ENCODE measurements at regions not wholly inside any gene's neighbourhood (a gene's known extent, or its start where the extent isn't known, plus 50 kb on each side); places are given as distances from the start of the nearest gene placed in this dataset.

DNA sequence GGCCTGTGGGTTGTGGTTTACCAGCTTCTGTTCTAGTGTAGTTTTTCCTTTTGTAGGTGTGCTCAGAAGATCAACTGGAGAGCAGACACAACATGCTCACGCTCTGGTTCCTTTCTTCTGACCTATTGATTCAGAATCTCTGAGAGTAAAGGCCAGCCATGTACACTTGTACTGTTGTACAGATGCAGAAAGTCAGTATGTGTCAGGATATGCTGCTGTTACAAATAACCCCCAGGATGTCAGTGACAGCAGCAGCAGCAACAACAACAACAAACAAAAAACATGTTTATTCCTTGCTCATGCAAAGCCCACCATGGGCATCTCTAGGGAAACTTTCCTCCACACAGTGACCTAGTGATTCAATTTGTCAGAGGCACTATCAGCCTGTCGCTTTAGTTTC lies 154.8 kb upstream of the RBFOX1 start:
- Histone ChIP-seq H3K4me1 (ENCODE audit: control insufficient read depth in 5 of 5, insufficient read depth in 5 of 5, low read length in 5 of 5) (no peaks in the 10 kb centered on the region), H3K4me3 (no peak overlapping the region), H3K9me3 (ENCODE audit: control insufficient read depth in 4 of 4, insufficient read depth in 3 of 4, low read length in 3 of 4) (peaks cover 0 to 6% (median 2%) of the 10 kb centered on the region in 4 donors), H3K27me3 (ENCODE audit: control insufficient read depth in 3 of 3, insufficient read depth in 3 of 3, low read length in 2 of 3) (no peaks in the 10 kb centered on the region), H3K27ac (ENCODE audit: low read depth in 1 of 2, low read length in 1 of 2) (no peak overlapping the region), H3K36me3 (ENCODE audit: control insufficient read depth in 4 of 4, insufficient read depth in 4 of 4, low read length in 4 of 4) (no peaks in the 10 kb centered on the region), H3K9ac (ENCODE audit: insufficient read depth in 1 of 2, low read length in 2 of 2) (no peak overlapping the region)
- DNase-seq (no peak), ATAC-seq (ENCODE audit: insufficient read depth, low FRiP score) (no peak)
- TF ChIP-seq, protein P1, sequence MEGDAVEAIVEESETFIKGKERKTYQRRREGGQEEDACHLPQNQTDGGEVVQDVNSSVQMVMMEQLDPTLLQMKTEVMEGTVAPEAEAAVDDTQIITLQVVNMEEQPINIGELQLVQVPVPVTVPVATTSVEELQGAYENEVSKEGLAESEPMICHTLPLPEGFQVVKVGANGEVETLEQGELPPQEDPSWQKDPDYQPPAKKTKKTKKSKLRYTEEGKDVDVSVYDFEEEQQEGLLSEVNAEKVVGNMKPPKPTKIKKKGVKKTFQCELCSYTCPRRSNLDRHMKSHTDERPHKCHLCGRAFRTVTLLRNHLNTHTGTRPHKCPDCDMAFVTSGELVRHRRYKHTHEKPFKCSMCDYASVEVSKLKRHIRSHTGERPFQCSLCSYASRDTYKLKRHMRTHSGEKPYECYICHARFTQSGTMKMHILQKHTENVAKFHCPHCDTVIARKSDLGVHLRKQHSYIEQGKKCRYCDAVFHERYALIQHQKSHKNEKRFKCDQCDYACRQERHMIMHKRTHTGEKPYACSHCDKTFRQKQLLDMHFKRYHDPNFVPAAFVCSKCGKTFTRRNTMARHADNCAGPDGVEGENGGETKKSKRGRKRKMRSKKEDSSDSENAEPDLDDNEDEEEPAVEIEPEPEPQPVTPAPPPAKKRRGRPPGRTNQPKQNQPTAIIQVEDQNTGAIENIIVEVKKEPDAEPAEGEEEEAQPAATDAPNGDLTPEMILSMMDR (IDR thresholded peaks at IDR 0.05; ENCODE audit: control extremely low read depth, extremely low read depth): no peak
- WGBS, 2 donors: 62 to 94% methylated on average over 2 of the region's 2 CpGs

DNA sequence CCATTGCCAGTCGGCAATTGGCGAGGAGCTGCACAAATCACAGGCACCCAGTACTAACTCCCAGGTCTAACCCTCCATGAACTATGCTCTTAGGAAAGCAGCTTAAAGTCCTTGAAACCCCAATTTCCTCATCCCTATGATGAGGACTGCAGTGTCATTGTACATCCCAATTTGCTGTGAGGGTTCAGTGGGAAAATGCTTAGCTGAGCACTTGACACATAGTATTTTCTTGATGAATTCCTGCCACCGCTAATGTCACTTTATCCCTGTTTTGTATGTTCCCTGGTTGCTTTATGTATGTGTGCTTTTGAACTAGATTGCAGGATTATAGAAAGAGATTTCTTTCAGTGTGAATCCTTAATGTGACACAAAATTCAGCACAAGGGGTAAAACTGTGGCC lies 161.5 kb upstream of the RBFOX1 start:
- Histone ChIP-seq H3K9me3 (ENCODE audit: control insufficient read depth in 4 of 4, insufficient read depth in 3 of 4, low read length in 3 of 4) (peaks cover 0 to 6% (median 2%) of the 10 kb centered on the region in 4 donors), H3K4me1 (ENCODE audit: control insufficient read depth in 5 of 5, insufficient read depth in 5 of 5, low read length in 5 of 5) (no peaks in the 10 kb centered on the region), H3K4me3 (no peak overlapping the region), H3K27ac (ENCODE audit: low read depth in 1 of 2, low read length in 1 of 2) (no peak overlapping the region), H3K9ac (ENCODE audit: insufficient read depth in 1 of 2, low read length in 2 of 2) (no peak overlapping the region), H3K27me3 (ENCODE audit: control insufficient read depth in 3 of 3, insufficient read depth in 3 of 3, low read length in 2 of 3) (no peaks in the 10 kb centered on the region), H3K36me3 (ENCODE audit: control insufficient read depth in 4 of 4, insufficient read depth in 4 of 4, low read length in 4 of 4) (no peaks in the 10 kb centered on the region)
- DNase-seq (no peak), ATAC-seq (ENCODE audit: insufficient read depth, low FRiP score) (no peak)
- WGBS, 2 donors: 91 to 92% methylated on average over 3 of the region's 3 CpGs
- TF ChIP-seq, protein P1 (IDR thresholded peaks at IDR 0.05; ENCODE audit: control extremely low read depth, extremely low read depth): no peak

DNA sequence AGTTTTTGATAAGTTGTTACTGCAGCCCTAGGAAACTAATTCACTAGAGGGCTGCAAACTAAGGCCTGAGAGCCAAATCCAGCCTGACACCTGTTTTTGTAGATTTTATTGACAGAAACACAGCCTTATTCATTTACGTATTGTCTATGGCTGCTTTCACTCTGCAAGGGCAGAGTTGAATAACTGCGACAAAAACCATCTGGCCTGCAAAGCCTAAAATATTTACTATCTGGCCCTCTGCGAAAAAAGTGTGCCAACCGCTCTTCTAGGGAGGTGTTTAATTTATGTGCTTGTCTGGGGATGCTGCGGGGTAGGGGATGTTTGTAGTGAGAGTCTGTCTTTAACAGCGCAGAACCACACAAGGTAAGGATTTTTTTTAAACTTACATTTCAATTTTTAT lies 165.0 kb upstream of the RBFOX1 start:
- H3K27me3 ChIP-seq (ENCODE audit: control insufficient read depth in 3 of 3, insufficient read depth in 3 of 3, low read length in 2 of 3): no peaks in the 10 kb centered on the region
- H3K36me3 ChIP-seq (ENCODE audit: control insufficient read depth in 4 of 4, insufficient read depth in 4 of 4, low read length in 4 of 4): no peaks in the 10 kb centered on the region
- no peak overlapping the region for H3K27ac ChIP-seq (ENCODE audit: low read depth in 1 of 2, low read length in 1 of 2)
- H3K4me1 ChIP-seq (ENCODE audit: control insufficient read depth in 5 of 5, insufficient read depth in 5 of 5, low read length in 5 of 5): no peaks in the 10 kb centered on the region
- no peak for ATAC-seq (ENCODE audit: insufficient read depth, low FRiP score)
- H3K9ac ChIP-seq (ENCODE audit: insufficient read depth in 1 of 2, low read length in 2 of 2): no peak overlapping the region
- no peak for DNase-seq
- H3K4me3 ChIP-seq: no peak overlapping the region
- peaks cover 0 to 3% (median 0%) of the 10 kb centered on the region in 4 donors for H3K9me3 ChIP-seq (ENCODE audit: control insufficient read depth in 4 of 4, insufficient read depth in 3 of 4, low read length in 3 of 4)
- TF ChIP-seq, protein P1 (IDR thresholded peaks at IDR 0.05; ENCODE audit: control extremely low read depth, extremely low read depth): no peak
- WGBS, 2 donors: 65 to 83% methylated on average over 6 of the region's 6 CpGs

DNA sequence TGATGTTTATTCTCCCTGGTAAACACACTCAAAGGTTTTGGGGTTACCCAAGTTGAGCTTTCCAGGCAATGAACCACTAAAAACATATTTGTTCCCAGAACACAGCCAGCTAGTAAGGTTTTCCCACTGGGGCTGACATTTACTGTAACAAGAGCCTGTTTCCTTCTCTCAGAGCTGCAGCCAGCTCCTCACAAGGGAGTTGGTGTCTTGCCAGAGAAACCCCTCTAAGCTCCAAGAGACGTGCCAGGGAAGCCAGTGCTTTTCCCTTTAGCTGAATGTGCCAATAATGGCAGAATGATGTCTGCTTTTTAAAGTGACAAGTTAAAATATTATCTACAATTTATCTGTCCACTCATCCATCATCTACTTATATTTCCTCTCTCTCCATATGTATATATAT lies 170.8 kb upstream of the RBFOX1 start:
- no peak overlapping the region for H3K4me3 ChIP-seq
- 28 to 46% methylated on average over 1 of the region's 1 CpG for WGBS, 2 donors
- H3K27ac ChIP-seq (ENCODE audit: low read depth in 1 of 2, low read length in 1 of 2): no peak overlapping the region
- H3K9ac ChIP-seq (ENCODE audit: insufficient read depth in 1 of 2, low read length in 2 of 2): no peak overlapping the region
- H3K9me3 ChIP-seq (ENCODE audit: control insufficient read depth in 4 of 4, insufficient read depth in 3 of 4, low read length in 3 of 4): peaks cover 0 to 6% (median 0%) of the 10 kb centered on the region in 4 donors
- DNase-seq: peak; percentile 14 to 17 (median 16)
- no peaks in the 10 kb centered on the region for H3K36me3 ChIP-seq (ENCODE audit: control insufficient read depth in 4 of 4, insufficient read depth in 4 of 4, low read length in 4 of 4)
- H3K27me3 ChIP-seq (ENCODE audit: control insufficient read depth in 3 of 3, insufficient read depth in 3 of 3, low read length in 2 of 3): peaks cover 0 to 5% (median 0%) of the 10 kb centered on the region in 3 donors
- TF ChIP-seq, protein P1 (IDR thresholded peaks at IDR 0.05; ENCODE audit: control extremely low read depth, extremely low read depth): no peak
- H3K4me1 ChIP-seq (ENCODE audit: control insufficient read depth in 5 of 5, insufficient read depth in 5 of 5, low read length in 5 of 5): no peaks in the 10 kb centered on the region
- no peak for ATAC-seq (ENCODE audit: insufficient read depth, low FRiP score)

All from lung (tissue), 11 donors.